Thyroid gland (tissue), 4 donors: ENCODE measurements at regions not wholly inside any gene's neighbourhood (a gene's known extent, or its start where the extent isn't known, plus 50 kb on each side); places are given as distances from the start of the nearest gene placed in this dataset.

Experiments
- CTCF ChIP-seq, 6 experiments: fragments of 200-600 bp in 3 of 6; fragments of 450-650 bp in 3 of 6; sonication (generic) in 3 of 6; IDR thresholded peaks; one replicate each; pipeline ENCODE4 v1.5.1; 2016 to 2019; ENCODE audit warnings: antibody characterized with exemption in 6 of 6, mild to moderate bottlenecking in 2 of 6, inconsistent platforms in 1 of 6, moderate library complexity in 1 of 6
- POLR2A ChIP-seq, 2 donors: fragments of 450-650 bp; IDR thresholded peaks; one replicate each; pipeline ENCODE4 v1.6.1; 2017; ENCODE audit warnings: antibody characterized with exemption in 2 of 2, mild to moderate bottlenecking in 2 of 2, moderate library complexity in 1 of 2

- no peak for TF ChIP-seq CTCF (IDR thresholded peaks at IDR 0.05)
- TF ChIP-seq POLR2A (IDR thresholded peaks at IDR 0.05): no peak
Observed at GRCh38 chr10:62467527-62467926, 93.4 kb downstream of the ZNF365 start.
